PC-3 (cell line): ENCODE measurements at regions not wholly inside any gene's neighbourhood (a gene's known extent, or its start where the extent isn't known, plus 50 kb on each side); places are given as distances from the start of the nearest gene placed in this dataset.

Experiments used
- EZH2 ChIP-seq: fragments of 300-600 bp; sonication (generic); IDR thresholded peaks from one replicate; pipeline ENCODE4 v1.6.1; 2017; ENCODE audit warnings: antibody characterized with exemption, mild to moderate bottlenecking, low read length; ENCODE audit not compliant: unreplicated experiment
- EZH2phosphoT487 ChIP-seq: fragments of 300-600 bp; sonication (generic); IDR thresholded peaks from 2 replicates; pipeline ENCODE4 v1.6.1; 2018; ENCODE audit warnings: mild to moderate bottlenecking, antibody characterized with exemption, low read length, borderline replicate concordance

- TF ChIP-seq EZH2, result no peak
- TF ChIP-seq EZH2phosphoT487, result no peak
Observed at GRCh38 chr4:71188951-71189350, 149.9 kb upstream of the SLC4A4 start.
